Liver (tissue), 8 donors: ENCODE measurements at regions not wholly inside any gene's neighbourhood (a gene's known extent, or its start where the extent isn't known, plus 50 kb on each side); places are given as distances from the start of the nearest gene placed in this dataset.

Experiments used
- DNase-seq: peaks from one replicate; pipeline ENCODE4 v3.0.0-alpha.2; 2017; ENCODE audit warnings: low spot score
- H3K27ac ChIP-seq, 2 donors: one replicate each; pipeline ENCODE4 v1.7.0; 2013; ENCODE audit warnings: inconsistent platforms in 2 of 2, low read length in 2 of 2, control low read depth in 1 of 2, low read depth in 1 of 2, mild to moderate bottlenecking in 1 of 2
- H3K27me3 ChIP-seq, 4 donors: one replicate each; pipeline versions ENCODE4 v1.6.1 to v1.7.0; 2013; ENCODE audit warnings: low read length in 3 of 4, inconsistent platforms in 1 of 4, mild to moderate bottlenecking in 1 of 4, moderate library complexity in 1 of 4; ENCODE audit not compliant: control insufficient read depth in 4 of 4, insufficient read depth in 4 of 4
- H3K36me3 ChIP-seq, 4 donors: one replicate each; pipeline versions ENCODE4 v1.6.1 to v1.7.0; 2013; ENCODE audit warnings: low read length in 3 of 4, mild to moderate bottlenecking in 3 of 4, low read depth in 1 of 4, moderate library complexity in 1 of 4; ENCODE audit not compliant: control insufficient read depth in 4 of 4, insufficient read depth in 3 of 4
- H3K4me1 ChIP-seq, 4 donors: one replicate each; pipeline versions ENCODE4 v1.6.1 to v1.7.0; 2013; ENCODE audit warnings: low read length in 3 of 4, mild to moderate bottlenecking in 3 of 4, moderate library complexity in 1 of 4; ENCODE audit not compliant: control insufficient read depth in 4 of 4, insufficient read depth in 4 of 4
- H3K4me3 ChIP-seq, 3 donors: one replicate each; pipeline versions ENCODE4 v1.6.1 to v1.7.0; 2013; ENCODE audit warnings: low read length in 3 of 3, control low read depth in 1 of 3, low read depth in 1 of 3, mild to moderate bottlenecking in 1 of 3
- H3K9ac ChIP-seq, 2 donors: one replicate each; pipeline ENCODE4 v1.7.0; 2013; ENCODE audit warnings: low read length in 2 of 2, mild to moderate bottlenecking in 2 of 2, moderate library complexity in 2 of 2, control low read depth in 1 of 2, low read depth in 1 of 2
- H3K9me3 ChIP-seq, 4 donors: one replicate each; pipeline versions ENCODE4 v1.6.1 to v1.7.0; 2013; ENCODE audit warnings: low read length in 3 of 4; ENCODE audit not compliant: control insufficient read depth in 4 of 4
- ATF3 ChIP-seq: IDR thresholded peaks from 2 replicates; pipeline ENCODE4 v1.6.1; 2016; ENCODE audit warnings: antibody characterized with exemption
- CTCF ChIP-seq: fragments of 150-350 bp; IDR thresholded peaks from 2 replicates; pipeline ENCODE4 v1.5.1; 2017; ENCODE audit warnings: improper control_type of control experiment, low read depth, low read length; ENCODE audit not compliant: missing input control
- EGR1 ChIP-seq, 2 donors: IDR thresholded peaks; 2 replicates each; pipeline ENCODE4 v1.6.1; 2016 to 2018; ENCODE audit warnings: antibody characterized with exemption in 2 of 2, low read depth in 2 of 2
- FOXA1 ChIP-seq: IDR thresholded peaks from 2 replicates; pipeline ENCODE4 v1.6.1; 2016; ENCODE audit warnings: antibody characterized with exemption
- FOXA2 ChIP-seq: IDR thresholded peaks from 2 replicates; pipeline ENCODE4 v1.6.1; 2016; ENCODE audit warnings: antibody characterized with exemption
- GABPA ChIP-seq, 2 donors: IDR thresholded peaks in 1 of 2; conservative IDR thresholded peaks in 1 of 2; 2 replicates each; pipeline ENCODE4 v1.6.1; 2016; ENCODE audit warnings: antibody characterized with exemption in 2 of 2, mild to moderate bottlenecking in 1 of 2, moderate library complexity in 1 of 2
- HNF4A ChIP-seq, 2 donors: conservative IDR thresholded peaks; 2 replicates each; pipeline ENCODE4 v1.6.1; 2016; ENCODE audit warnings: antibody characterized with exemption in 2 of 2, mild to moderate bottlenecking in 2 of 2
- HNF4G ChIP-seq: IDR thresholded peaks from 2 replicates; pipeline ENCODE4 v1.6.1; 2016; ENCODE audit warnings: antibody characterized with exemption
- JUND ChIP-seq, 2 donors: IDR thresholded peaks; 2 replicates each; pipeline ENCODE4 v1.6.1; 2016; ENCODE audit warnings: antibody characterized with exemption in 2 of 2
- MAX ChIP-seq: IDR thresholded peaks from 2 replicates; pipeline ENCODE4 v1.6.1; 2016; ENCODE audit warnings: antibody characterized with exemption
- NR2F2 ChIP-seq: IDR thresholded peaks from 2 replicates; pipeline ENCODE4 v1.6.1; 2016; ENCODE audit warnings: antibody characterized with exemption
- RAD21 ChIP-seq, 2 donors: IDR thresholded peaks; 2 replicates each; pipeline ENCODE4 v1.6.1; 2016; ENCODE audit warnings: antibody characterized with exemption in 2 of 2, mild to moderate bottlenecking in 2 of 2
- REST ChIP-seq: IDR thresholded peaks from 2 replicates; pipeline ENCODE4 v1.6.1; 2016; ENCODE audit warnings: antibody characterized with exemption, mild to moderate bottlenecking
- RXRA ChIP-seq, 2 donors: IDR thresholded peaks; 2 replicates each; pipeline ENCODE4 v1.6.1; 2017 to 2018; ENCODE audit warnings: antibody characterized with exemption in 2 of 2, mild to moderate bottlenecking in 1 of 2
- SP1 ChIP-seq: IDR thresholded peaks from 2 replicates; pipeline ENCODE4 v1.6.1; 2018; ENCODE audit warnings: antibody characterized with exemption, mild to moderate bottlenecking
- TAF1 ChIP-seq: conservative IDR thresholded peaks from 2 replicates; pipeline ENCODE4 v1.6.1; 2016; ENCODE audit warnings: antibody characterized with exemption, mild to moderate bottlenecking
- YY1 ChIP-seq: IDR thresholded peaks from 2 replicates; pipeline ENCODE4 v1.6.1; 2016; ENCODE audit warnings: antibody characterized with exemption, mild to moderate bottlenecking
- ZBTB33 ChIP-seq: IDR thresholded peaks from 2 replicates; pipeline ENCODE4 v1.6.1; 2016; ENCODE audit warnings: antibody characterized with exemption
- WGBS: extraction: QIAGEN DNeasy Blood & Tissue Kit; methylation state at CpG from one replicate; pipeline ENCODE4 v1.1.7; 2013; 5-methylcytosine and 5-hydroxymethylcytosine counted together
- donor health status: healthy.
- donor health status: healthy.
- donor health status: healthy.
- donor health status: healthy.
- donor health status: healthy.

- no peak for TF ChIP-seq TAF1
- TF ChIP-seq RXRA (IDR thresholded peaks at IDR 0.05) = no peak
- no peak for TF ChIP-seq YY1
- TF ChIP-seq RAD21 (IDR thresholded peaks at IDR 0.05) = no peak
- no peak for TF ChIP-seq FOXA2
- no peak for TF ChIP-seq JUND (IDR thresholded peaks at IDR 0.05)
- no peak for TF ChIP-seq HNF4G
- TF ChIP-seq NR2F2 = no peak
- no peak for TF ChIP-seq FOXA1
These were observed 1379.1 kb upstream of the CDH2 start (continued) for GRCh38 chr18:29556070-29556469.

GRCh38 chr18:29549759-29550158, 1372.8 kb upstream of the CDH2 start:
- DNase-seq = no peak
- Histone ChIP-seq H3K36me3 (no peaks in the 10 kb centered on the region), H3K9me3 (peaks cover 0 to 2% (median 0%) of the 10 kb centered on the region in 4 donors), H3K4me3 (no peak overlapping the region), H3K4me1 (no peaks in the 10 kb centered on the region), H3K27ac (no peak overlapping the region), H3K9ac (no peak overlapping the region), H3K27me3 (no peaks in the 10 kb centered on the region)
- TF ChIP-seq EGR1 (IDR thresholded peaks at IDR 0.05; ENCODE audit: low read depth in 2 of 2) (no peak), GABPA (IDR thresholded peaks at IDR 0.05 in 1 of 2, conservative IDR thresholded peaks at IDR 0.05 in 1 of 2) (no peak), ATF3 (no peak), HNF4A (conservative IDR thresholded peaks at IDR 0.05) (no peak), NR2F2 (no peak), JUND (IDR thresholded peaks at IDR 0.05) (no peak), TAF1 (no peak), YY1 (no peak), REST (no peak), CTCF (no peak), SP1 (no peak), RXRA (IDR thresholded peaks at IDR 0.05) (no peak), FOXA1 (no peak), HNF4G (no peak), MAX (no peak), RAD21 (IDR thresholded peaks at IDR 0.05) (no peak), ZBTB33 (no peak), FOXA2 (no peak)
- WGBS = 90% methylated on average over 9 of the region's 9 CpGs
